ENCODE measurements at regions not wholly inside any gene's neighbourhood (a gene's known extent, or its start where the extent isn't known, plus 50 kb on each side); places are given as distances from the start of the nearest gene placed in this dataset.

GRCh38 chr3:109685084-109686079 is 348.0 kb upstream of the DPPA4 start:
- TF ChIP-seq CTCF (conservative IDR thresholded peaks at IDR 0.05) (no peak), ZFX (IDR thresholded peaks at IDR 0.05) (no peak)
